D341Med (cell line): ENCODE measurements at regions not wholly inside any gene's neighbourhood (a gene's known extent, or its start where the extent isn't known, plus 50 kb on each side); places are given as distances from the start of the nearest gene placed in this dataset.
"Not testable (repeated sequence)": the region's sequence is repeated elsewhere in the genome, so short reads cannot be mapped to it uniquely, and the experiment has no call there.

Source experiments
- DNase-seq: peaks from one replicate; pipeline ENCODE4 v3.0.0; 2012; ENCODE audit warnings: low spot score

GRCh38 chr3:193119926-193120325 lies 121.1 kb upstream of the PLAAT1 start:
- no peak for DNase-seq

- DNase-seq: no peak
These were observed 116.2 kb upstream of the PLAAT1 start for GRCh38 chr3:193124861-193125260.

- no peak for DNase-seq
These were observed 111.4 kb upstream of the PLAAT1 start for GRCh38 chr3:193129607-193130006.

- no peak for DNase-seq
These were observed 110.4 kb upstream of the PLAAT1 start for GRCh38 chr3:193130576-193130975.

GRCh38 chr3:193132241-193132640 lies 108.8 kb upstream of the PLAAT1 start:
- no peak for DNase-seq

GRCh38 chr3:193132964-193133363 lies 108.1 kb upstream of the PLAAT1 start:
- no peak for DNase-seq

GRCh38 chr3:193134856-193135255 lies 106.2 kb upstream of the PLAAT1 start:
- DNase-seq: no peak

- no peak for DNase-seq
These were observed 100.6 kb upstream of the PLAAT1 start for GRCh38 chr3:193140381-193140780.

- DNase-seq: no peak
These were observed 95.8 kb upstream of the PLAAT1 start for GRCh38 chr3:193145248-193145647.

- DNase-seq: no peak
These were observed 92.1 kb upstream of the PLAAT1 start for GRCh38 chr3:193148688-193149473.

GRCh38 chr3:193149998-193150397 lies 91.0 kb upstream of the PLAAT1 start:
- DNase-seq: no peak

- not testable (repeated sequence) for DNase-seq
These were observed 85.8 kb upstream of the PLAAT1 start for GRCh38 chr3:193155044-193155781.

- DNase-seq: no peak
These were observed 84.0 kb upstream of the PLAAT1 start for GRCh38 chr3:193157051-193157450.

GRCh38 chr3:193165431-193166120 lies 75.4 kb upstream of the PLAAT1 start:
- no peak for DNase-seq

GRCh38 chr3:193168931-193169330 lies 72.1 kb upstream of the PLAAT1 start:
- DNase-seq: no peak

- DNase-seq: no peak
These were observed 66.9 kb upstream of the PLAAT1 start for GRCh38 chr3:193174140-193174539.

GRCh38 chr3:193179332-193180012 lies 61.5 kb upstream of the PLAAT1 start:
- DNase-seq: not testable (repeated sequence)

GRCh38 chr3:193187070-193187722 lies 53.8 kb upstream of the PLAAT1 start:
- DNase-seq: no peak

GRCh38 chr3:193190146-193190786 lies 50.8 kb upstream of the PLAAT1 start:
- peak; percentile 70 for DNase-seq
